ENCODE measurements at regions not wholly inside any gene's neighbourhood (a gene's known extent, or its start where the extent isn't known, plus 50 kb on each side); places are given as distances from the start of the nearest gene placed in this dataset.

GRCh38 chr7:116083796-116084195 is 53.2 kb upstream of the TFEC start:
- Histone ChIP-seq H3K4me1 (no peaks in the 10 kb centered on the region), H3K27me3 (no peaks in the 10 kb centered on the region), H3K27ac (no peak overlapping the region), H3K4me3 (no peak overlapping the region), H3K36me3 (no peaks in the 10 kb centered on the region), H3K9me3 (no peaks in the 10 kb centered on the region)
- DNase-seq = no peak
- intact Hi-C loops (cut with DNase I; ENCODE audit: low total_unique reads) = no loop called here
- no peak for TF ChIP-seq CTCF (IDR thresholded peaks at IDR 0.05)

GRCh38 chr7:116086547-116087045 is 56.0 kb upstream of the TFEC start:
- Histone ChIP-seq H3K4me1 (no peaks in the 10 kb centered on the region), H3K9me3 (no peaks in the 10 kb centered on the region), H3K36me3 (no peaks in the 10 kb centered on the region), H3K27me3 (no peaks in the 10 kb centered on the region), H3K4me3 (no peak overlapping the region), H3K27ac (no peak overlapping the region)
- no peak for TF ChIP-seq CTCF (IDR thresholded peaks at IDR 0.05)
- DNase-seq = no peak
- intact Hi-C loops (cut with DNase I; ENCODE audit: low total_unique reads) = no loop called here

GRCh38 chr7:116087291-116087690 is 56.7 kb upstream of the TFEC start:
- H3K27me3 ChIP-seq = no peaks in the 10 kb centered on the region
- H3K4me3 ChIP-seq = no peak overlapping the region
- H3K27ac ChIP-seq = no peak overlapping the region
- intact Hi-C loops (cut with DNase I; ENCODE audit: low total_unique reads) = no loop called here
- H3K4me1 ChIP-seq = no peaks in the 10 kb centered on the region
- no peak for TF ChIP-seq CTCF (IDR thresholded peaks at IDR 0.05)
- no peak for DNase-seq
- H3K9me3 ChIP-seq = no peaks in the 10 kb centered on the region
- no peaks in the 10 kb centered on the region for H3K36me3 ChIP-seq

GRCh38 chr7:116087984-116088383 is 57.4 kb upstream of the TFEC start:
- TF ChIP-seq CTCF (IDR thresholded peaks at IDR 0.05) = no peak
- no peaks in the 10 kb centered on the region for H3K27me3 ChIP-seq
- H3K36me3 ChIP-seq = no peaks in the 10 kb centered on the region
- H3K27ac ChIP-seq = no peak overlapping the region
- H3K4me1 ChIP-seq = no peaks in the 10 kb centered on the region
- H3K9me3 ChIP-seq = no peaks in the 10 kb centered on the region
- DNase-seq = no peak
- intact Hi-C loops (cut with DNase I; ENCODE audit: low total_unique reads) = no loop called here
- H3K4me3 ChIP-seq = no peak overlapping the region

- intact Hi-C loops (cut with DNase I; ENCODE audit: low total_unique reads) = no loop called here
- Histone ChIP-seq H3K4me3 (no peak overlapping the region), H3K9me3 (no peaks in the 10 kb centered on the region), H3K27me3 (no peaks in the 10 kb centered on the region), H3K4me1 (no peaks in the 10 kb centered on the region), H3K36me3 (no peaks in the 10 kb centered on the region), H3K27ac (no peak overlapping the region)
- no peak for DNase-seq
- no peak for TF ChIP-seq CTCF (IDR thresholded peaks at IDR 0.05)
These were observed 58.7 kb upstream of the TFEC start for GRCh38 chr7:116089293-116089692.
